Spleen (tissue), 7 donors: ENCODE measurements at regions not wholly inside any gene's neighbourhood (a gene's known extent, or its start where the extent isn't known, plus 50 kb on each side); places are given as distances from the start of the nearest gene placed in this dataset.

ENCODE experiments used
- CTCF ChIP-seq, 11 experiments: fragments of 200-600 bp in 7 of 11; fragments of 450-650 bp in 4 of 11; sonication (generic) in 4 of 11; IDR thresholded peaks in 8 of 11; conservative IDR thresholded peaks in 3 of 11; 1 replicate in 7 of 11; 2 replicates in 4 of 11; pipeline versions ENCODE4 v1.4.0 to v1.8.0; 2016 to 2021; ENCODE audit warnings: antibody characterized with exemption in 11 of 11, inconsistent platforms in 4 of 11, mild to moderate bottlenecking in 1 of 11
- POLR2A ChIP-seq, 3 donors: fragments of 450-650 bp; IDR thresholded peaks; one replicate each; pipeline ENCODE4 v1.5.1; 2017; ENCODE audit warnings: antibody characterized with exemption in 3 of 3, mild to moderate bottlenecking in 1 of 3
- POLR2AphosphoS5 ChIP-seq, 3 donors: sonication (generic); formaldehyde crosslinking; IDR thresholded peaks; one replicate each; pipeline ENCODE4 v1.5.1; 2017; ENCODE audit warnings: antibody characterized with exemption in 3 of 3
- donor health status: DM: no; HTN: no; CAD: no; lungs with moderate emphysema.
- donor health status: DM: no; HTN: no; CAD: no.
- donor health status: DM: no; HTN: no; CAD: no.

- TF ChIP-seq CTCF (IDR thresholded peaks at IDR 0.05 in 8 of 11, conservative IDR thresholded peaks at IDR 0.05 in 3 of 11) (no peak), POLR2A (IDR thresholded peaks at IDR 0.05) (no peak), POLR2AphosphoS5 (IDR thresholded peaks at IDR 0.05) (no peak)
Measured at GRCh38 chr1:147479864-147480564, 61.3 kb upstream of the BCL9 start.
